Activated CD4-positive, alpha-beta T cell treated with anti-CD3 and anti-CD28 coated beads, Interleukin-2, amount 50 U/mL, for 24 hours (primary cell): ENCODE measurements at regions not wholly inside any gene's neighbourhood (a gene's known extent, or its start where the extent isn't known, plus 50 kb on each side); places are given as distances from the start of the nearest gene placed in this dataset.
"Not testable (repeated sequence)": the region's sequence is repeated elsewhere in the genome, so short reads cannot be mapped to it uniquely, and the experiment has no call there.

Source experiments
- DNase-seq, 2 donors: peaks; one replicate each; pipeline ENCODE4 v3.0.0-alpha.2; 2020; ENCODE audit warnings: low read depth in 1 of 2, low spot score in 1 of 2

DNA sequence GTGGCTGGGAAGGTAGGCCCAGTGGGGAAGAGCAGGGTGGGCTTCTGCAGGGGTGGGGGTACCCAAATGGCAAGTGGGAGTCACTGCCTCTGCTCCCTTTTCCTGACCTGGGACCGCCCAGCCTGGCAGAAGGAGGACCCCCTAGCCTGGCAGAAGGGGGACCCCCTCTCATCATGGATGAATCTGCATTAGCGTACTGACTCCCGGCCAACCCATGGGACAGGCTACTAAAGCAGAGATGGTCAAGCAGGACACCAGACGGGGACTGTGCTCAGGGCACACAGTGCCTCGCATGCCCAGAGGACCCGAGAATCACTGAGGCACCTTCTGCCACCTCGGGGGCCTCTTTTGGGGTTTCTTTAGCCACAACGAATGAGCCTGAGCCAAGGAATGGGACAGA, 577.5 kb downstream of the GLRX3 start:
- DNase-seq: no peak

- DNase-seq: no peak
Observed at GRCh38 chr10:130714742-130715467, 578.7 kb downstream of the GLRX3 start.

- no peak for DNase-seq
Observed at GRCh38 chr10:130715686-130716670, 579.8 kb downstream of the GLRX3 start.

DNA sequence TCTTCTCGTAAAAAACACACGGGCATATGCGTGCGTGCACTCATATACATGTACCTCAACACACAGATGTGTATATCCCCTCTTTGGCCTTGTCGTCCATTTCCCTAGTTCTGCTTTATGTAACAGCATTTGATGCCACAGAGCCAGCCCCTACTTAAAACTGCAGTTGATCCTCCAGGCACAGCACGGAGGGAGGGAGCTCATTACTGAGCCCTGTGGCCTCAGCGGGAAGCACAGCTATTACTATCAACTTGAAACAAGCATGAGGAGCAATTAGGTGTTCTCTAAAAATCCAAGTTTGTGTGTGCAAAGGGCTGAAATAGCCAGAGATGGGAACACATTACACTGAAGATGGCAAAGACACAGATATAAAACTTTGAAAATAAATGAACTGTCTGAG, 580.9 kb downstream of the GLRX3 start:
- DNase-seq: no peak

- not testable (repeated sequence) for DNase-seq
Observed at GRCh38 chr10:130718744-130719447, 582.7 kb downstream of the GLRX3 start.

- DNase-seq: no peak
Observed at GRCh38 chr10:130719448-130719752, 583.2 kb downstream of the GLRX3 start.

GRCh38 chr10:130720235-130720634, 584.0 kb downstream of the GLRX3 start:
- no peak for DNase-seq

- no peak for DNase-seq
Observed at GRCh38 chr10:130721971-130722370, 585.8 kb downstream of the GLRX3 start.

DNA sequence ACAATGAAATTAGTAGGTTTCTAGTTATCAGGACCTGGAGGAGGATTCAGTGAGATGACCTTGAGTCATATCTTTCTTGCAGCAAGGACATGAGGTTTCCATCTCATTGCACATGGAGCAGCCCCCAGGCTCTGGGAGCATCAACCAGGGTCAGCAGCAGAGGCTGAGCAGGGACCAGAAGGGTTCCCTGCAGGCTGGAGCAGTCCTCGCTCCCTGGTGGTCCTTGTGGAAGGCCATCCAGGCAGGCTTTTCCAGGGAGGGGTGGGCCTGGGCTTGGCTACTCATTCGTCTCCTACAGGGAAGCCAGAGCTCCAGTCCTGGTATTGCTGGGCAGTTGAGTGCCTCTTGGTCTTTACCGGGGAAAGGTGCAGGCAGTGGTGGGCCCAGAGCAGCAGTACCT, 587.5 kb downstream of the GLRX3 start:
- no peak for DNase-seq

GRCh38 chr10:130725474-130725970, 586.0 kb downstream of the TCERG1L start:
- DNase-seq: no peak

DNA sequence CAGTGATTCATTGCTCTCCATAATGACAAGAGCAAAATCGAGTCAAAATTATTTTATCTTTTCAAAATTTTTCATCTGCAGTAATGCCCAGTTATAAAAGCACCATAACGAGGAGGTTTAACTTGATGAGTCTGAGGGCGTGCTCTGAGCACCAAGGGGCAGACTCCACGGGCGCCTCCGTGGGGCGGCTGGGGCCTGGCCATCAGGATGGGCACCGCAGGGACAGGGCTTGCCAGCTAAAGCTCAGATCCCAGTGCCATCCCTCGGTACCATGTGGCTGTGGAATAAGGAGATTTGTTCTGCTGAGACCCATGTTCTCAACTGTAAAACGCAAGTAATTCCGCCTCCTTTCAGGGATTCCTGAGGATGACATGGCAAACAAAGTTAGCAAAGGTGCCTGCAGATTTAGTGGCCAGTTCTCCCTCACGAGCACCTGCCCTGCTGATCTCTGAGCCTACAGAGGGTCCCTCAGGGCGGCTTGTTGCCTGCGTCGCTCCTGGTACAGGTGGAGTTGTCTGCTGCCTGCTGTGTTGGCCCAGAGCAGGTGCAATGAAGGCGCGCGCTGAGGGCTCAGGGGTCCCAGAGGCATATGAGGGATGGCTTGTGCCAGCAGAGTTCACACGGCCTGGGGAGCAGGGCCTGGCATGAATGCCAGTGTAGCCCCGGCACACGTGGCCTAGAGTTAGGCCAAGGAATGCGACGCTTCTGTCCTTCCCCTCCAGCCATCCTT, 584.4 kb downstream of the TCERG1L start:
- DNase-seq: no peak

DNA sequence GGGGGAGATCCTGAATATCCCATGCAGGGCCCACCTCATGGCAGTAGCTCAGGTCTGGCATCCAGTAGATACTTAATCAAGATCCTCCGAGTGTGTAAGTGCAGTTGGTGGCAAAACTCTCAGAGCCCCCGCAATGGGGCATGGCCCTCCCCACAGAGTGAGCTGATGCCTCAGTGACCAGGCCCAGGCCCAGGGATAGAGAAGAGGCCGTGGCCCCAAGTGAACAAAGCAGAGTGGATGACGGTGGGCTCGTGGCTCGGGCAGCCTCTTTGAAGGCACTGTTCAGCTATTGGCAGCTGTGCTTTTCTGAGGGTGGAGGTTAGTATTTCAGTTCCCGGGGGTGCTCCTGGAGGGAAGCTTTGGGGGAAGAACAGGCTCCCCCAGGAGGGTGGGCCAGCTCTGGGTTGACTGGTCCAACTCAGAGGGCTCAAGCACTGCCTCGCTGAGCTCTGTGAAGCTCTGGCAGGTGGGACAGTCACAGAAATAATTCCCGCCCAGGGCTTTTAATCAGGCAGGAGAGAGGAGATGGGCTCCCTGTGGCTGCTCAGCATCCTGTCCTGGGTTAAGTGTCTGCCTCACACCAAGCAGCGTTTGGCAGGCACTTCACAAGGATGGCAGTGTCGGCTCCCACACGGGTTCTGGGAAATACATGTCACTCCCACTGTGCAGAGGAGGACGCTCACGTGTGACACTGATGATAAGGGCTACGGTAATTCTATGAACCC, 583.6 kb downstream of the TCERG1L start:
- no peak for DNase-seq

DNA sequence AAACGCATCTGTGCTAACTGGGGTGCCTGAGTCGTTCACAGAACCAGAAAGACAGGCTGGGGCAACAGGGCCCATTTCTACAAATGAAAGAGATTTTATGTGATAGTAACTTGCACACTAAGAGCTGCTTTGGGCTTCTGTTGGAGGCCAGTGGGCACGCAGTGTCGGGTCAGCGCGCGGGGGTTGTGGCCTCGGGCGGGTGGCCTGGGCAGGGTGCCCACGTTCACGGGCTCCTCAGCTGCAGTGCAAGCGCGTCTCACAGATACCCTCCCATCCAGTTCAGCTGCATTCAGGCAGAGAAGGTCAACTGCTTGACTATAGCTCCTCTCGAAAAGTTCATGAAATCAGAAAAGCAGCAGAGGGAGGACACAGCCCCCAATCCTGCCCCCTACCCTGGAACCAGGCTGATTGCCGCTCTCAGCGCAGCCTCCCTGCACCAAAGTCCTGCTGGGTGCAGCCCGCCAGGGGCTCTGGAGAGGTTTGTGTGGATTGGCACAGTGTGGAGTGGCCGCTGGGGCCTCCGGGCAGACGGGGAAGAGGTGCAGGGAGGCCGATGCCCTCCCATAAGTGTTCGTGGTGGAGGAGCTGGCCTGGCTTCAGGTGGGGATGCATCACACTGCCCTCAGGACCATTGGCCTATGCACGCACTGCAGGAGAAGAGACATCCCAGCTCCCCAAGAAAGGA, 582.8 kb downstream of the TCERG1L start:
- DNase-seq: no peak

GRCh38 chr10:130729876-130730275, 581.6 kb downstream of the TCERG1L start:
- no peak for DNase-seq

GRCh38 chr10:130737186-130737585, 574.3 kb downstream of the TCERG1L start:
- DNase-seq: no peak

DNA sequence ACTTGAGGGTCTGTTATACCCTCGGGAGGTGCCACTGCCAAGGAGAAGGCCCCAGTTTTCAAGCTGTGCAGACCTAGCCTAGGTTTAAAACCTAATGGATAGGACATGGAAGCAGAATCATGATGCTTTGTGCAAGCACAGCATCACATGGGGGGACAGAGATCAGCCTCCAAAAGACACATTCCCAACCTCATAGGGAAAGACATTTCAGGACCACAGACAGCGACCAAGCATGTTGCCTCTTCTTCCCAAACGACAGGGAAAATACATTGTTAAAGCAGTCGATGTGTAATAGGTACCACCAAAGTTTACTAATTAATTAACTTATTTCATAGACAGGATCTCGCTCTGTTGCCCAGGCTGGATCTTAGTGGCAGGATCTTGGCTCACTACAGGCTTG, 573.9 kb downstream of the TCERG1L start:
- no peak for DNase-seq

DNA sequence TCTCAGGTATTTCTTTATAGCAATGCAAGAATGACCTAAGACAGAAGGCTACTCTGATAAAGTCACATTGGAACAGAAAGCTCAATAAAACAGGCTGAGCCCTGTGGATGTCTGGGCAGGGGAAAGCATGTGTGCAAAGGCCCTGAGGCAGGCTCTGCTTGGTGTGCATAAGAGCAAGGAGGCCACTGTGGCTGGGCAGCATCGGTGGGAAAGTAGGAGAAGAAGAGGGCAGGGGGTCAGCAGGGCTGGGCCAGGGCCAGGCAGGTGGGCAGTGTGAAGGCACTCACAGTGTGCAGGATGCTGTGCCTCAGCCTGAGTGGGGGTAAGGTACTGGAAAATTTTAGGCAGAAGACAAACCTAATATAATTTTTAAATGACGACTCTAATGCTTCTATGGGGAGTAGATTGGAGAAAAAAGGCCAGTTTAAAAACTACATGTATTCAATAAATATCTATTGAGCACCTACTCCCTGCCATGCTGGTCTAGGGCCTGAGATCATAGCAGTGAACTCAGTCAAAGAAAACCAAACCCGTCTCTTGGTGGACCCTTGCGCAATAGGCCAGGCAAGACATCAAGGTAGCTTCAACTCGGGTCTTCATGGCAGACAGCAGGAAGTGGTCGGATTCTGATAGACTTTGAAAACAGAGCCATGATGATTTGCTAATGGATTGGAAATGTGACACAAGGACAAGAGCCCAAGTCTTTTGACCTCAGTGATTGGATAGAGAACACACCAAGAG, 572.3 kb downstream of the TCERG1L start:
- DNase-seq: no peak

DNA sequence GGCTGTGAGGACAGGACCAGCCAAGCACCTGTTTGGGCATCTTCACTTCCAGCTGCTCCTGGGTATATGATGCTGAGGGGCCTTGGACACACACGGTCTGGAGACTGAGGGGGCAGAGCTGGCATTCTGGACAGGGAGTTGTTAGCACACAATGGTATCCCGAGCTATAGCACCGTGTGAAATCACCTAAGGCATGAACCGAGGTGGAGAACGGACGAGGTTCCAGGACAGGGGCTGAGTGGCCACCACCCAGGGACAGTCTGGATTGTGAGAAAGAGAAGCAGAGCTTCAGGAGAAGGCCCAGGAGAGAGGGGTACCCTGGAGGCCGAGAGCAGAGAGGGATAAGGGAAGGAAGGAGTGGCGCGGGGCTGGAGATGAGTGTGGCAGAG, 571.8 kb downstream of the TCERG1L start:
- no peak for DNase-seq

- no peak for DNase-seq
Observed at GRCh38 chr10:130740166-130740565, 571.4 kb downstream of the TCERG1L start.
